ENCODE measurements at regions not wholly inside any gene's neighbourhood (a gene's known extent, or its start where the extent isn't known, plus 50 kb on each side); places are given as distances from the start of the nearest gene placed in this dataset.
A peak's percentile ranks its signal among the peaks of the same experiment; 100 is the strongest.

DNA sequence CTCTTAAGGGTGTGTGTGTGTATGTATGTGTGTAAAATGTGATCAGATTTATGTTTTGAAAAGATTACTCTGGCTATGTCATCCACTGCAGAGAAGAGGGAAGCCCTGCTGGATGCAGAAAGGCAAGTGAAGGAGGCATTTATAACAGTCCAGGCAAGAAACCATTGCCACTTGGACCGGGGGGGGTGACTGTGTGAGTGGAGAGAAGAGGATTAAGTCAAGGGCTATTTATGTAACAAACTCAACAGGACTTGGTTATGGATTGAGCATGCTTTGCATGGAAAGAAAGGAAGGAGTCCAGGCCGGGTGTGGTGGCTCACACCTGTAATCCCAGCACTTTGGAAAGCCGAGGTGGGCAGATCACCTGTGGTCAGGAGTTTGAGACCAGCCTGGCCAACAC lies 143.0 kb downstream of the URB2 start:
- no peaks in the 10 kb centered on the region for H3K9me3 ChIP-seq (ENCODE audit: control insufficient read depth, insufficient read depth, low read depth, low read length)
- ChIA-PET POLR2A (no interaction called here), CTCF (no interaction called here)

DNA sequence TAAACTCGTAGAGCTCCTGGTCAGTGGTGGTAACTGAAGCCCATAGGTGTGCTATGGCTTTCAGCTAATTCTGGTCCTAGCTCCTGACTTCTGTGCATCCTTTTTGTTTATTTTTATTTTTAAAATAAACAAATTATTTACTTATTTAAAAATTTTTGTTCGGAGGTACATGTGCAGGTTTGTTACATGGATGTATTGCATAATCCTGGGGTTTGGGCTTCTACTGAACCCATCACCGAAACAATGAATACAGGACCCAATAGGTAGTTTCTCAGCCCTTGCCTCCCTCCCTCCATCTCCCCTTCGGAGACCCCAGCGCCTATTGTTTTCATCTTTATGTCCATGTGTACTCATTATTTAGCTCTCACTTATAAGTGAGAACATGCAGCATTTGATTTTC lies 143.8 kb downstream of the URB2 start:
- H3K9me3 ChIP-seq (ENCODE audit: control insufficient read depth, insufficient read depth, low read depth, low read length), result no peaks in the 10 kb centered on the region
- ChIA-PET POLR2A (no interaction called here), CTCF (interaction anchor here (0.7 kb wide), 1 partner anchor 113 kb away, joined by 4 read pairs; no protein-coding TSS in a partner anchor)
- H3K4me3 ChIP-seq (ENCODE audit: low read depth, low read length), result no peak overlapping the region
- no peak for TF ChIP-seq KLF10 (tag by site-specific recombination; IDR thresholded peaks at IDR 0.05)
- no peak for TF ChIP-seq ZNF354C (tag by site-specific recombination; IDR thresholded peaks at IDR 0.05; ENCODE audit: borderline replicate concordance, low read depth)
- TF ChIP-seq ZNF114 (tag by site-specific recombination; IDR thresholded peaks at IDR 0.05), result no peak
- TF ChIP-seq KLF7 (tag by site-specific recombination; IDR thresholded peaks at IDR 0.05; ENCODE audit: borderline replicate concordance), result no peak
- TF ChIP-seq ZBTB21 (tag by site-specific recombination; IDR thresholded peaks at IDR 0.05), result no peak
- TF ChIP-seq ZNF514 (tag by site-specific recombination; IDR thresholded peaks at IDR 0.05), result no peak
- TF ChIP-seq, protein P1, sequence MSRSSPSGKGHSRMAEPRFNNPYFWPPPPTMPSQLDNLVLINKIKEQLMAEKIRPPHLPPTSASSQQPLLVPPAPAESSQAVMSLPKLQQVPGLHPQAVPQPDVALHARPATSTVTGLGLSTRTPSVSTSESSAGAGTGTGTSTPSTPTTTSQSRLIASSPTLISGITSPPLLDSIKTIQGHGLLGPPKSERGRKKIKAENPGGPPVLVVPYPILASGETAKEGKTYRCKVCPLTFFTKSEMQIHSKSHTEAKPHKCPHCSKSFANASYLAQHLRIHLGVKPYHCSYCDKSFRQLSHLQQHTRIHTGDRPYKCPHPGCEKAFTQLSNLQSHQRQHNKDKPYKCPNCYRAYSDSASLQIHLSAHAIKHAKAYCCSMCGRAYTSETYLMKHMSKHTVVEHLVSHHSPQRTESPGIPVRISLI (tag by site-specific recombination; IDR thresholded peaks at IDR 0.05), result no peak
- no peak for TF ChIP-seq ZNF416 (tag by site-specific recombination; IDR thresholded peaks at IDR 0.05)
- TF ChIP-seq, protein P2, sequence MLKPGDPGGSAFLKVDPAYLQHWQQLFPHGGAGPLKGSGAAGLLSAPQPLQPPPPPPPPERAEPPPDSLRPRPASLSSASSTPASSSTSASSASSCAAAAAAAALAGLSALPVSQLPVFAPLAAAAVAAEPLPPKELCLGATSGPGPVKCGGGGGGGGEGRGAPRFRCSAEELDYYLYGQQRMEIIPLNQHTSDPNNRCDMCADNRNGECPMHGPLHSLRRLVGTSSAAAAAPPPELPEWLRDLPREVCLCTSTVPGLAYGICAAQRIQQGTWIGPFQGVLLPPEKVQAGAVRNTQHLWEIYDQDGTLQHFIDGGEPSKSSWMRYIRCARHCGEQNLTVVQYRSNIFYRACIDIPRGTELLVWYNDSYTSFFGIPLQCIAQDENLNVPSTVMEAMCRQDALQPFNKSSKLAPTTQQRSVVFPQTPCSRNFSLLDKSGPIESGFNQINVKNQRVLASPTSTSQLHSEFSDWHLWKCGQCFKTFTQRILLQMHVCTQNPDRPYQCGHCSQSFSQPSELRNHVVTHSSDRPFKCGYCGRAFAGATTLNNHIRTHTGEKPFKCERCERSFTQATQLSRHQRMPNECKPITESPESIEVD (tag by site-specific recombination; IDR thresholded peaks at IDR 0.05), result no peak
- TF ChIP-seq WT1 (tag by site-specific recombination; IDR thresholded peaks at IDR 0.05), result no peak
- no peak for TF ChIP-seq SCRT2 (tag by site-specific recombination; IDR thresholded peaks at IDR 0.05)
- TF ChIP-seq, protein P3, sequence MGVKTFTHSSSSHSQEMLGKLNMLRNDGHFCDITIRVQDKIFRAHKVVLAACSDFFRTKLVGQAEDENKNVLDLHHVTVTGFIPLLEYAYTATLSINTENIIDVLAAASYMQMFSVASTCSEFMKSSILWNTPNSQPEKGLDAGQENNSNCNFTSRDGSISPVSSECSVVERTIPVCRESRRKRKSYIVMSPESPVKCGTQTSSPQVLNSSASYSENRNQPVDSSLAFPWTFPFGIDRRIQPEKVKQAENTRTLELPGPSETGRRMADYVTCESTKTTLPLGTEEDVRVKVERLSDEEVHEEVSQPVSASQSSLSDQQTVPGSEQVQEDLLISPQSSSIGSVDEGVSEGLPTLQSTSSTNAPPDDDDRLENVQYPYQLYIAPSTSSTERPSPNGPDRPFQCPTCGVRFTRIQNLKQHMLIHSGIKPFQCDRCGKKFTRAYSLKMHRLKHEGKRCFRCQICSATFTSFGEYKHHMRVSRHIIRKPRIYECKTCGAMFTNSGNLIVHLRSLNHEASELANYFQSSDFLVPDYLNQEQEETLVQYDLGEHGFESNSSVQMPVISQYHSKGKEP (tag by site-specific recombination; IDR thresholded peaks at IDR 0.05), result no peak
- TF ChIP-seq ZNF324 (tag by site-specific recombination; IDR thresholded peaks at IDR 0.05), result no peak
- TF ChIP-seq, protein P4, sequence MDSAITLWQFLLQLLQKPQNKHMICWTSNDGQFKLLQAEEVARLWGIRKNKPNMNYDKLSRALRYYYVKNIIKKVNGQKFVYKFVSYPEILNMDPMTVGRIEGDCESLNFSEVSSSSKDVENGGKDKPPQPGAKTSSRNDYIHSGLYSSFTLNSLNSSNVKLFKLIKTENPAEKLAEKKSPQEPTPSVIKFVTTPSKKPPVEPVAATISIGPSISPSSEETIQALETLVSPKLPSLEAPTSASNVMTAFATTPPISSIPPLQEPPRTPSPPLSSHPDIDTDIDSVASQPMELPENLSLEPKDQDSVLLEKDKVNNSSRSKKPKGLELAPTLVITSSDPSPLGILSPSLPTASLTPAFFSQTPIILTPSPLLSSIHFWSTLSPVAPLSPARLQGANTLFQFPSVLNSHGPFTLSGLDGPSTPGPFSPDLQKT (IDR thresholded peaks at IDR 0.05; ENCODE audit: borderline replicate concordance, low read depth, low read length), result no peak
- TF ChIP-seq ZNF423 (tag by site-specific recombination; IDR thresholded peaks at IDR 0.05), result no peak
- TF ChIP-seq ZNF302 (tag by site-specific recombination; IDR thresholded peaks at IDR 0.05; ENCODE audit: low read depth), result no peak
- TF ChIP-seq ZNF335 (tag by site-specific recombination; conservative IDR thresholded peaks at IDR 0.05), result no peak
- no peak for TF ChIP-seq FEZF1 (tag by site-specific recombination; IDR thresholded peaks at IDR 0.05)
- TF ChIP-seq, protein P5, sequence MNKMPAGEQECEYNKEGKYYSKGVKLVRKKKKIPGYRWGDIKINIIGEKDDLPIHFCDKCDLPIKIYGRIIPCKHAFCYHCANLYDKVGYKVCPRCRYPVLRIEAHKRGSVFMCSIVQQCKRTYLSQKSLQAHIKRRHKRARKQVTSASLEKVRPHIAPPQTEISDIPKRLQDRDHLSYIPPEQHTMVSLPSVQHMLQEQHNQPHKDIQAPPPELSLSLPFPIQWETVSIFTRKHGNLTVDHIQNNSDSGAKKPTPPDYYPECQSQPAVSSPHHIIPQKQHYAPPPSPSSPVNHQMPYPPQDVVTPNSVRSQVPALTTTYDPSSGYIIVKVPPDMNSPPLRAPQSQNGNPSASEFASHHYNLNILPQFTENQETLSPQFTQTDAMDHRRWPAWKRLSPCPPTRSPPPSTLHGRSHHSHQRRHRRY (tag by site-specific recombination; IDR thresholded peaks at IDR 0.05), result no peak
- TF ChIP-seq ZNF510 (tag by site-specific recombination; IDR thresholded peaks at IDR 0.05; ENCODE audit: insufficient replicate concordance), result no peak
- no peak overlapping the region for H3K27ac ChIP-seq (ENCODE audit: extremely low read depth, low read depth, low read length)
- H3K36me3 ChIP-seq (ENCODE audit: control insufficient read depth in 2 of 2, insufficient read depth in 1 of 2, low read length in 2 of 2), result no peaks in the 10 kb centered on the region
- H3K4me1 ChIP-seq (ENCODE audit: control insufficient read depth, insufficient read depth, low read length), result no peaks in the 10 kb centered on the region

More for the DNA sequence above, 143.0 kb downstream of the URB2 start:
- Histone ChIP-seq H3K36me3 (ENCODE audit: control insufficient read depth in 2 of 2, insufficient read depth in 1 of 2, low read length in 2 of 2) (no peaks in the 10 kb centered on the region), H3K4me3 (ENCODE audit: low read depth, low read length) (no peak overlapping the region), H3K27ac (ENCODE audit: extremely low read depth, low read depth, low read length) (no peak overlapping the region), H3K4me1 (ENCODE audit: control insufficient read depth, insufficient read depth, low read length) (no peaks in the 10 kb centered on the region)
- TF ChIP-seq ZNF423 (tag by site-specific recombination; IDR thresholded peaks at IDR 0.05), result 0 out of 2 replicates have a peak, but pooled peaks have one; percentile 11
- TF ChIP-seq, protein P6, sequence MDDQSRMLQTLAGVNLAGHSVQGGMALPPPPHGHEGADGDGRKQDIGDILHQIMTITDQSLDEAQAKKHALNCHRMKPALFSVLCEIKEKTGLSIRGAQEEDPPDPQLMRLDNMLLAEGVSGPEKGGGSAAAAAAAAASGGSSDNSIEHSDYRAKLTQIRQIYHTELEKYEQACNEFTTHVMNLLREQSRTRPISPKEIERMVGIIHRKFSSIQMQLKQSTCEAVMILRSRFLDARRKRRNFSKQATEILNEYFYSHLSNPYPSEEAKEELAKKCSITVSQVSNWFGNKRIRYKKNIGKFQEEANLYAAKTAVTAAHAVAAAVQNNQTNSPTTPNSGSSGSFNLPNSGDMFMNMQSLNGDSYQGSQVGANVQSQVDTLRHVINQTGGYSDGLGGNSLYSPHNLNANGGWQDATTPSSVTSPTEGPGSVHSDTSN (CRISPR knock-in tag; IDR thresholded peaks at IDR 0.05), result no peak

All from HEK293 (cell line).